Brain microvascular endothelial cell (primary cell): ENCODE measurements at regions not wholly inside any gene's neighbourhood (a gene's known extent, or its start where the extent isn't known, plus 50 kb on each side); places are given as distances from the start of the nearest gene placed in this dataset.
A peak's percentile ranks its signal among the peaks of the same experiment; 100 is the strongest.

Experiments
- DNase-seq: peaks from one replicate; pipeline ENCODE4 v3.0.0-alpha.2; 2020
- H3K27ac ChIP-seq: fragments of 250-450 bp; sonication (Bioruptor Pico); 2 replicates; pipeline ENCODE4 v1.5.1; 2020; ENCODE audit warnings: mild to moderate bottlenecking, moderate library complexity
- H3K27me3 ChIP-seq: fragments of 250-450 bp; sonication (Bioruptor Pico); replicated peaks from 2 replicates; pipeline ENCODE4 v1.5.1; 2020; ENCODE audit warnings: mild to moderate bottlenecking
- H3K36me3 ChIP-seq: fragments of 250-450 bp; sonication (Bioruptor Pico); replicated peaks from 2 replicates; pipeline ENCODE4 v1.5.1; 2020; ENCODE audit warnings: mild to moderate bottlenecking
- H3K4me3 ChIP-seq: 2 replicates; pipeline ENCODE4 v1.5.1; 2011; ENCODE audit warnings: low read depth, mild to moderate bottlenecking, control low read depth, low read length, moderate library complexity
- CTCF ChIP-seq: IDR thresholded peaks from 2 replicates; pipeline ENCODE4 v1.5.1; 2011; ENCODE audit warnings: low read depth, mild to moderate bottlenecking, moderate library complexity, low read length, control low read depth, inconsistent platforms; ENCODE audit errors: missing control alignments
- in situ Hi-C: cut with HindIII; loops from 2 replicates; pipeline ENCODE4 v1.10.0; 2017; ENCODE audit warnings: low sequenced_read_pairs, low pct_ligation_motif_present

GRCh38 chr7:33743594-33743993, 161.7 kb upstream of the BMPER start:
- Histone ChIP-seq H3K27me3 (no peaks in the 10 kb centered on the region), H3K36me3 (no peaks in the 10 kb centered on the region), H3K4me3 (no peak overlapping the region), H3K27ac (peak overlapping the region; percentile 28)
- TF ChIP-seq CTCF = no peak
- DNase-seq = peak; percentile 77
- in situ Hi-C loops = no loop called here

- no peak for DNase-seq
Measured at GRCh38 chr7:33744293-33745075, 160.9 kb upstream of the BMPER start.

GRCh38 chr7:33745934-33746333, 159.4 kb upstream of the BMPER start:
- Histone ChIP-seq H3K27me3 (no peaks in the 10 kb centered on the region), H3K27ac (no peak overlapping the region), H3K4me3 (no peak overlapping the region), H3K36me3 (no peaks in the 10 kb centered on the region)
- DNase-seq = no peak
- TF ChIP-seq CTCF = no peak
- in situ Hi-C loops = no loop called here

More at GRCh38 chr7:33744293-33745075, 160.9 kb upstream of the BMPER start:
- H3K27ac ChIP-seq = no peak overlapping the region
- in situ Hi-C loops = no loop called here
- H3K27me3 ChIP-seq = no peaks in the 10 kb centered on the region
- H3K4me3 ChIP-seq = no peak overlapping the region
- TF ChIP-seq CTCF = peak; percentile 41
- H3K36me3 ChIP-seq = no peaks in the 10 kb centered on the region

GRCh38 chr7:33748793-33749192, 156.5 kb upstream of the BMPER start:
- Histone ChIP-seq H3K27ac (no peak overlapping the region), H3K36me3 (no peaks in the 10 kb centered on the region), H3K27me3 (no peaks in the 10 kb centered on the region), H3K4me3 (no peak overlapping the region)
- no peak for TF ChIP-seq CTCF
- DNase-seq = no peak
- in situ Hi-C loops = no loop called here

GRCh38 chr7:33750177-33750576, 155.2 kb upstream of the BMPER start:
- peak; percentile 33 for DNase-seq
- Histone ChIP-seq H3K36me3 (no peaks in the 10 kb centered on the region), H3K27ac (no peak overlapping the region), H3K4me3 (no peak overlapping the region), H3K27me3 (no peaks in the 10 kb centered on the region)
- no peak for TF ChIP-seq CTCF
- in situ Hi-C loops = no loop called here

- Histone ChIP-seq H3K4me3 (no peak overlapping the region), H3K36me3 (no peaks in the 10 kb centered on the region), H3K27me3 (no peaks in the 10 kb centered on the region), H3K27ac (no peak overlapping the region)
- in situ Hi-C loops = no loop called here
- no peak for DNase-seq
- TF ChIP-seq CTCF = no peak
Measured at GRCh38 chr7:33751443-33751842, 153.9 kb upstream of the BMPER start.
